ENCODE measurements at regions not wholly inside any gene's neighbourhood (a gene's known extent, or its start where the extent isn't known, plus 50 kb on each side); places are given as distances from the start of the nearest gene placed in this dataset.

- no peak for TF ChIP-seq POLR2A (IDR thresholded peaks at IDR 0.05)
- no peak for TF ChIP-seq CTCF (IDR thresholded peaks at IDR 0.05)
- no peak for TF ChIP-seq POLR2AphosphoS5 (IDR thresholded peaks at IDR 0.05)
- TF ChIP-seq EP300 (IDR thresholded peaks at IDR 0.05), result no peak
These were observed 427.3 kb upstream of the FRG1 start for GRCh38 chr4:189513421-189513820.
